GM12874 (cell line): ENCODE measurements at regions not wholly inside any gene's neighbourhood (a gene's known extent, or its start where the extent isn't known, plus 50 kb on each side); places are given as distances from the start of the nearest gene placed in this dataset.

Experiments used
- TF ChIP-seq, protein P1 (sequence below): IDR thresholded peaks from 2 replicates; pipeline ENCODE4 v1.5.1; 2011; ENCODE audit warnings: low read depth, mild to moderate bottlenecking, control low read depth, low read length, moderate library complexity; ENCODE audit not compliant: insufficient read depth

DNA sequence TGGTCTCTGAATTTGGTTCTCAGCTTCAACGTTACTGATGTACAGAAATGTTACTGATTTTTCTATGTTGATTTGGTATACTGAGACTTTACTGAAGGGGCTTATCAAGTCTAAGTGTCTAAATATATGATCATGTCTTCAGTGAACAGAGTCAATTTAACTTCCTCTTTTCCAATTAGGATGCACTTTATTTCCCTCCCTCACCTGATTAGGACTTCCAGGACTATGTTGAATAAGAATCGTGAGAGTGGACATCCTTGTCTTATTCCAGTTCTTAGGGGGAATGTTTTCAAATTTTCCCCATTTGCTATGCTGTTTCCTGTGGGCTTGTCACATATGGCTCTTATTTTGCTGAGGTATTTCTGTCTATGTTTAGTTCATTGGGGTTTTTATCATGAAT lies 349.5 kb downstream of the PRR16 start:
- TF ChIP-seq, protein P1, sequence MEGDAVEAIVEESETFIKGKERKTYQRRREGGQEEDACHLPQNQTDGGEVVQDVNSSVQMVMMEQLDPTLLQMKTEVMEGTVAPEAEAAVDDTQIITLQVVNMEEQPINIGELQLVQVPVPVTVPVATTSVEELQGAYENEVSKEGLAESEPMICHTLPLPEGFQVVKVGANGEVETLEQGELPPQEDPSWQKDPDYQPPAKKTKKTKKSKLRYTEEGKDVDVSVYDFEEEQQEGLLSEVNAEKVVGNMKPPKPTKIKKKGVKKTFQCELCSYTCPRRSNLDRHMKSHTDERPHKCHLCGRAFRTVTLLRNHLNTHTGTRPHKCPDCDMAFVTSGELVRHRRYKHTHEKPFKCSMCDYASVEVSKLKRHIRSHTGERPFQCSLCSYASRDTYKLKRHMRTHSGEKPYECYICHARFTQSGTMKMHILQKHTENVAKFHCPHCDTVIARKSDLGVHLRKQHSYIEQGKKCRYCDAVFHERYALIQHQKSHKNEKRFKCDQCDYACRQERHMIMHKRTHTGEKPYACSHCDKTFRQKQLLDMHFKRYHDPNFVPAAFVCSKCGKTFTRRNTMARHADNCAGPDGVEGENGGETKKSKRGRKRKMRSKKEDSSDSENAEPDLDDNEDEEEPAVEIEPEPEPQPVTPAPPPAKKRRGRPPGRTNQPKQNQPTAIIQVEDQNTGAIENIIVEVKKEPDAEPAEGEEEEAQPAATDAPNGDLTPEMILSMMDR: no peak

DNA sequence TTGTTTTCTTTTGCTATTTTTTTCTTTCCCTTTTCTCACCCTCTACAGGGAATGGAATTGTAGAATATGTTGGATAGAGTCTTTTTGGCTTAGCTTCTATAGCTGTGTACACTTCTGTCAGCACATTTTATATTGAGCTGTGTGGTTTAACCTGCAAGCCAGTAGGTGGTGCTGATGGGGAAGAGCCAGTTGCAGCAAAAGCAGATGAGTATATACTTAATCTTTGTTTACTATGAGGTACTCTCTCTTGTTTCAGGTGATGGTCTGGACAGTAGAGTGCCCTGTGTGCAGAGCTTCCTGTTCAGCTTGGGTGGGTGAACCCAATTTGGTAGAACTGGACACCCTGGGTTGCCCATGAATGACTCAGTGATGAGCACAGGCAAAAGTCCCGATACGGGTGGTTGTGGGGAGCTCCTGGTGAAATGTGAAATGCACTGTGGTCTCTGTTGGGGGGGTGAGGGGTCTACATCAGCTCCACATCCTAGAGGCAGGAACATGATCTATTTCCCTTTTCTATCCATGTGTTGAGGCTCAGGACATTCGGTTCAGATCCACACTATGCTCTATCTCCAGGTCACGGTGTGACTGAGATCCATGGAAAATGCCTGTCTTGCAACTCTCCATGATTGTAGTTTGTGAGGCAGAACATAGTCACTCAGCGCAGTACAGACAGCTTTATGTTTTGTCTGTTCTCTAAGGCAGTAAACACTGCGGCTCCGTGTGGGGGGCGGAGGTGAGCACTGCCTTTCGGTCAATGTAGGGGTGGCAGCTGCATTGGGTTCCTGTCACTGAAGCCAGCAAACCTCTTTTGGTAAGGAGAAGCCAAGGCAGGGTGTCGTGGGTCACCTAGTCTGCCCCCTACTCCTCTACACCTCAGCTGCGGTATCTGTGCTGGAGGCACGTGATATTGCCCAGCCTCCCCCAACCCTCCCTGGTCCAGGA lies 353.2 kb downstream of the PRR16 start:
- TF ChIP-seq, protein P1: peak; percentile 27; the same call in 1 of the 2 replicates

DNA sequence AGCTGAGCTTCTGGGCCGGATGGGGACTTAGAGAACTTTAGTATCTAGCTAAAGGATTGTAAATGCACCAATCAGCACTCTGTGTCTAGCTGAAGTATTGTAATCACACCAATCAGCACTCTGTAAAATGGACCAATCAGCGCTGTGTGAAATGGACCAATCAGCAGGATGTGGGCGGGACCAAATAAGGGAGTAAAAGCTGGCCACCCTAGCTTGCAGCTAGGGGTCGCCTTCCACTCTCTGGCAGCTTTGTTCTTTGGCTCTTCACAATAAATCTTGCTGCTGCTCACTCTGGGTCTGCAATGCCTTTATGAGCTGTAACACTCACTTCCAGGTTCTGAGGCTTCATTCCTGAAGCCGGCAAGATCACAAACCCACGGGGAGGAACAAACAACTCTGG lies 354.0 kb downstream of the PRR16 start:
- TF ChIP-seq, protein P1: no peak

DNA sequence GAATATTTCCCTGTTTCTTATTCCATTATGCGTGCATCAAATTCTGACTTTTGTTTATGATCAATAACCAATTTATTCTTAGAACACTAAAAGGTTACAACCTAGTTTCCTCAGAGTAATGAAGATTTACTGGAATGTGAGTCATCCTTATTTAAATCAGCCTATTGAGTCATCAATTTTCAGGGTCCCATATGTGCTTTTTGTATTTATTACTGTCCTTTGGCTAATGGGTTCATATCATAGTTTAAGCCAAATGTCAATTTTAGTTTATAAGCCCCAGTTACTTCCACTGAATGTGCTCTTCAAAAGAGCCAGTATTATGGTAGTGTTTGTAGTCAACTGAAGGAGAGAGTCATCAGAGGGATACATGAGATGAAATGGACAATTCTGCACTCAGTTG lies 359.2 kb downstream of the PRR16 start:
- TF ChIP-seq, protein P1: no peak

DNA sequence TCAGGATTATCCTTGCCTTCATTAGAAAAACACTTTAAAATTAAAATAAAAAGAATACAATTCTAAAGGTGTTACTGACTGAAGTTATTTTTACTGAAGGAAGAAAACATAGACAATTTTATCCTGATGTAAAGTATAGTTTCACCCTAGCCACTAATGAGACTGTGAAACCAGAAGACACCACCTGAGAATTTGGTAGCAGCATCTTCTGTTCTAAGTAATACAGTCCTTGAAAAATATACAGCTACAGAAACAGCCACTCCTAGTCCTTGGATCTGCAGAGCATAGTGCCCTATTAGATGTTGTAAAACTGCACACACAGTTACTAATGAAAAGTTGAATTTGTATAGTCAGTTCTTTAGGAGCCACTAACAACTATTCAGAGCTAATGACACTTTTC lies 377.7 kb downstream of the PRR16 start:
- TF ChIP-seq, protein P1: no peak

DNA sequence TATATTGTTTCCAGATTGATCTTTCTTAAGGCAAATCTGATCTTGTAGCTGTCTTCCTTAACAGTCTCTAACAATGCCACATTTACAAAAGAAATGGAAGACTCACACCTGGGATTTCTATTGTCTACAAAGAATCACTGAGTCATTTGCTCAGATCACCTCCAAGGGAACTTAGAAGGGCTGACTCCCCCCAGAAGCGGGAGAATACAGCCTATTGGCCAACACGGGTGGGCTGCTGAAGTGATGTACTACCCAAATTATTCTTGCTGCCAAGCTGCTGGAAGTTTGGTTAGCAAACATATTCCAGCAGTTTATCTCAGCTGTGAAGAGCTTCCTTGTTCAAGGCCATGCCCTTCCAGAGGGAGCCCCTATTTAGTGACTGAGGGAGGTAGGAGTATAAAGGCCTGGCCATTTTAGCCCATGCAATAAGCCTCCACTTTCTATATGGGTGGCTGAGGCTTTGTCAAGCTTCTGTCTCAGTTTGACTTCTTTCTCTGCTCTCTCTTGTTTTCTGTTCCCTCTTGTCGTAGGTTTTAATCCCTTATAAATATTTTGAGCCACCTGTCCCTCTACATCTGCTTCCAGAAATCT lies 379.4 kb downstream of the PRR16 start:
- TF ChIP-seq, protein P1: no peak

DNA sequence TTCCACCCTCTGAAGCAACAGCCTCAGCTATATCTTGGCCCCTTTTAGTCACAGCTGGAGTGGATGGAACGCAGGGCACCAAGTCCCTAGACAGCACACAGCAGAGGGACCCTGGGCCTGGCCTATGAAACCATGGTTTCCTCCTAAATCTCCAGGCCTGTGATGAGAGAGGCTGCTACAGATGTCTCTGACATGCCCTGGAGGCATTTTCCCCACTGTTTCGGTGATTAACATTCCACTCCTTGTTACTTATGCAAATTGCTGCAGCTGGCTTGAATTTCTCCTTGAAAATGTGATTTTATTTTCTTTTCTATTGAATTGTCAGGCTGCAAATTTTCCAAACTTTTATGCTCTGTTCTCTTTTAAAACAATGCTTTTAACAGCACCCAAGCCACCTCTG lies 384.8 kb downstream of the PRR16 start:
- TF ChIP-seq, protein P1: no peak
